HepG2 (cell line): ENCODE measurements at regions not wholly inside any gene's neighbourhood (a gene's known extent, or its start where the extent isn't known, plus 50 kb on each side); places are given as distances from the start of the nearest gene placed in this dataset.

Experiments used
- ATAC-seq: fragments of 200-7000 bp; cut with Tn5 transposase; 3 replicates; pipeline ENCODE4 v1.9.1; 2020; ENCODE audit warnings: mild to moderate bottlenecking, moderate library complexity
- BruUV-seq: library from RNA; stranded (reverse); fragments of 400-500 nt; replicated peaks from 2 replicates; lab custom pipeline; 2021; lab: Mats Ljungman, UMichigan
- CTCF ChIA-PET: fragments of 300-600 bp; formaldehyde crosslinking; extraction: SDS; loops from one replicate; lab custom pipeline; 2021; ENCODE audit warnings: low total read pairs, inconsistent platforms, low intra/inter-chr PET ratio; lab: Yijun Ruan, JAX
- POLR2A ChIA-PET: fragments of 350-600 bp; sonication (Branson Sonifier 250); formaldehyde crosslinking; loops from one replicate; lab custom pipeline; 2020; ENCODE audit warnings: antibody characterized with exemption, inconsistent platforms; lab: Yijun Ruan, JAX
- DNase-seq: peaks from one replicate; pipeline ENCODE4 v3.0.0-alpha.2; 2015; ENCODE audit warnings: low spot score
- FAIRE-seq: peaks from 3 replicates; lab custom pipeline; 2011; peaks lifted over from hg19 to GRCh38; lab: Jason Lieb, UNC
- H2AFZ ChIP-seq: one replicate; pipeline ENCODE4 v1.6.1; 2011; ENCODE audit warnings: low read length, inconsistent platforms
- H3K27ac ChIP-seq: fragments of 300-600 bp; 3 replicates; pipeline ENCODE4 v1.8.0; 2011; ENCODE audit warnings: mixed run types, mild to moderate bottlenecking, mixed read lengths, low read length, inconsistent platforms; ENCODE audit not compliant: insufficient read depth; ENCODE audit errors: extremely low read length
- H3K27me3 ChIP-seq, 2 experiments: fragments of 200-600 bp in 1 of 2; 2 replicates in 1 of 2; 3 replicates in 1 of 2; pipeline versions ENCODE4 v1.6.0 to v1.8.0; 2011; ENCODE audit warnings: low read length in 2 of 2, mild to moderate bottlenecking in 2 of 2, moderate library complexity in 2 of 2, inconsistent platforms in 1 of 2; ENCODE audit not compliant: insufficient read depth in 2 of 2, control insufficient read depth in 1 of 2
- H3K36me3 ChIP-seq, 2 experiments: fragments of 200-600 bp in 1 of 2; replicated peaks in 1 of 2; 2 replicates in 1 of 2; 3 replicates in 1 of 2; pipeline versions ENCODE4 v1.5.1 to v1.8.0; 2011; ENCODE audit warnings: low read length in 2 of 2, inconsistent platforms in 1 of 2; ENCODE audit not compliant: insufficient read depth in 2 of 2, control insufficient read depth in 1 of 2
- H3K4me1 ChIP-seq: 2 replicates; pipeline ENCODE4 v1.5.1; 2012; ENCODE audit warnings: low read length, inconsistent platforms; ENCODE audit not compliant: insufficient read depth
- H3K4me2 ChIP-seq: 2 replicates; pipeline ENCODE4 v1.6.0; 2011; ENCODE audit warnings: low read depth, low read length, inconsistent platforms
- H3K4me3 ChIP-seq, 3 experiments: fragments of 200-600 bp in 1 of 3; sonication (generic), shearing (Covaris generic) in 1 of 3; replicated peaks in 1 of 3; 2 replicates each; pipeline ENCODE4 v1.5.1; 2011 to 2016; ENCODE audit warnings: low read length in 3 of 3, inconsistent platforms in 2 of 3, low read depth in 2 of 3, mild to moderate bottlenecking in 2 of 3, control low read depth in 1 of 3, mixed read lengths in 1 of 3; ENCODE audit not compliant: insufficient read depth in 1 of 3
- H3K79me2 ChIP-seq: one replicate; pipeline ENCODE4 v1.6.1; 2011; ENCODE audit warnings: low read length, inconsistent platforms; ENCODE audit not compliant: insufficient read depth
- H3K9ac ChIP-seq: 2 replicates; pipeline ENCODE4 v1.6.0; 2011; ENCODE audit warnings: mild to moderate bottlenecking, low read depth, low read length, inconsistent platforms; ENCODE audit not compliant: insufficient read depth
- H3K9me3 ChIP-seq: 2 replicates; pipeline ENCODE4 v1.5.1; 2012; ENCODE audit warnings: mild to moderate bottlenecking, low read length
- H4K20me1 ChIP-seq: 2 replicates; pipeline ENCODE4 v1.6.0; 2011; ENCODE audit warnings: inconsistent platforms, mild to moderate bottlenecking, low read length, moderate library complexity; ENCODE audit not compliant: insufficient read depth
- FOXO4 ChIP-seq: sonication (generic); formaldehyde crosslinking; conservative IDR thresholded peaks from 2 replicates; pipeline ENCODE4 v1.8.1; 2023; ENCODE audit warnings: missing genetic modification reagents
- KAT8 ChIP-seq: IDR thresholded peaks from 2 replicates; pipeline ENCODE4 v1.6.1; 2016; ENCODE audit warnings: missing genetic modification reagents, missing compliant biosample characterization
- ZFP36L1 ChIP-seq: sonication (generic); formaldehyde crosslinking; IDR thresholded peaks from 2 replicates; pipeline ENCODE4 v1.8.0; 2022; ENCODE audit warnings: mild to moderate bottlenecking, missing genetic modification reagents, moderate library complexity
- ZNF3 ChIP-seq: IDR thresholded peaks from 2 replicates; pipeline ENCODE4 v1.7.0; 2017; ENCODE audit warnings: inconsistent platforms
- ZNF747 ChIP-seq: sonication (generic); formaldehyde crosslinking; IDR thresholded peaks from 2 replicates; pipeline ENCODE4 v1.8.1; 2023; ENCODE audit warnings: missing genetic modification reagents, mild to moderate bottlenecking, borderline replicate concordance
- ZNF782 ChIP-seq: sonication (generic); formaldehyde crosslinking; IDR thresholded peaks from 2 replicates; pipeline ENCODE4 v1.4.0; 2020; ENCODE audit warnings: missing genetic modification reagents, mild to moderate bottlenecking, borderline replicate concordance
- WGBS: methylation state at CpG from one replicate; pipeline ENCODE4 v1.1.6; 2017; ENCODE audit warnings: low lambda C conversion rate; 5-methylcytosine and 5-hydroxymethylcytosine counted together
- in situ Hi-C: cut with HindIII; loops from 2 replicates; pipeline ENCODE4 v1.10.0; 2017; ENCODE audit warnings: low pct_unique_long_range_greater_than_20kb; ENCODE audit not compliant: extremely low pct_ligation_motif_present
- intact Hi-C: fragments of 100-400 bp; cut with micrococcal nuclease; formaldehyde crosslinking; loops from one replicate; pipeline ENCODE4 v1.10.0; 2022; ENCODE audit not compliant: unreplicated experiment
- TF ChIP-seq, protein P1 (sequence below): sonication (generic); formaldehyde crosslinking; IDR thresholded peaks from 2 replicates; pipeline ENCODE4 v1.8.0; 2022; ENCODE audit warnings: missing genetic modification reagents, mild to moderate bottlenecking, borderline replicate concordance
- TF ChIP-seq, protein P2 (sequence below): sonication (generic); formaldehyde crosslinking; IDR thresholded peaks from 2 replicates; pipeline ENCODE4 v1.8.0; 2022; ENCODE audit warnings: missing genetic modification reagents, low read depth, mild to moderate bottlenecking, borderline replicate concordance
- TF ChIP-seq, protein P3 (sequence below): sonication (generic); formaldehyde crosslinking; IDR thresholded peaks from 2 replicates; pipeline ENCODE4 v1.4.0; 2020; ENCODE audit warnings: missing genetic modification reagents, borderline replicate concordance

DNA sequence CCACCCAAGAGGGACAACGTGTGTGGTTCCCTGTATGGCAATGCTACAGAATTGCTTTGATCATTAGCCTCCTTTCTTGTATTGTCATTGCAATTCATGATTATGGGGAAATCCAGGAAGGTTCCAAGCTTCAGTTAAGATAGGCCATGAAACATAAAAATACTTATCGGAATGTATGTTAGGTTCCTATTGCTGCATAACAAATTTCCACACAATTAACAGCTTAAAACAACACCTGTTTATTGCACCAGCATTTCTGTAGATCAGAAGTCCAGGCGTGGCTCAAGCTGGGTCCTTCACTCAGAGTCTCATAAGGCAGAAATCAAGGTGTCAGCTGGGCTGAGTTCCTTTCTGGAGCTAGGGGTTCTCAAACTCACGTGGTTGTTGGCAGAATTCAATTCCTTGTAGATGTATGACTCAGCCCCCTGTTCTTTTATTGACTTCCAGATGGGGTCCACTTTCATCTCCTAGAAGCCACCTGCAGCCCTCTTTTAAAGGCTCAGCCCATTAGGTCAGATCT, 365.6 kb upstream of the TMPO start:
- intact Hi-C loops: no loop called here
- TF ChIP-seq ZNF782 (CRISPR knock-in tag) (no peak), FOXO4 (CRISPR knock-in tag) (no peak), KAT8 (CRISPR knock-in tag) (no peak), ZNF3 (CRISPR knock-in tag) (no peak), ZNF747 (CRISPR knock-in tag) (no peak), ZFP36L1 (no peak)
- TF ChIP-seq, protein P1, sequence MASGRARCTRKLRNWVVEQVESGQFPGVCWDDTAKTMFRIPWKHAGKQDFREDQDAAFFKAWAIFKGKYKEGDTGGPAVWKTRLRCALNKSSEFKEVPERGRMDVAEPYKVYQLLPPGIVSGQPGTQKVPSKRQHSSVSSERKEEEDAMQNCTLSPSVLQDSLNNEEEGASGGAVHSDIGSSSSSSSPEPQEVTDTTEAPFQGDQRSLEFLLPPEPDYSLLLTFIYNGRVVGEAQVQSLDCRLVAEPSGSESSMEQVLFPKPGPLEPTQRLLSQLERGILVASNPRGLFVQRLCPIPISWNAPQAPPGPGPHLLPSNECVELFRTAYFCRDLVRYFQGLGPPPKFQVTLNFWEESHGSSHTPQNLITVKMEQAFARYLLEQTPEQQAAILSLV (CRISPR knock-in tag): no peak
- TF ChIP-seq, protein P2, sequence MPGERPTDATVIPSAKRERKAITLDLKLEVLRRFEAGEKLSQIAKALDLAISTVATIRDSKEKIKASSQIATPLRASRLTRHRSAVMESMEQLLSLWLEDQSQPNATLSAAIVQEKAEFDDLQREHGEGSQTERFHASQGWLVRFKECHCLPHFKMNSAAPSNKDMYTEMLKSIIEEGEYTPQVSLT (CRISPR knock-in tag): no peak
- TF ChIP-seq, protein P3, sequence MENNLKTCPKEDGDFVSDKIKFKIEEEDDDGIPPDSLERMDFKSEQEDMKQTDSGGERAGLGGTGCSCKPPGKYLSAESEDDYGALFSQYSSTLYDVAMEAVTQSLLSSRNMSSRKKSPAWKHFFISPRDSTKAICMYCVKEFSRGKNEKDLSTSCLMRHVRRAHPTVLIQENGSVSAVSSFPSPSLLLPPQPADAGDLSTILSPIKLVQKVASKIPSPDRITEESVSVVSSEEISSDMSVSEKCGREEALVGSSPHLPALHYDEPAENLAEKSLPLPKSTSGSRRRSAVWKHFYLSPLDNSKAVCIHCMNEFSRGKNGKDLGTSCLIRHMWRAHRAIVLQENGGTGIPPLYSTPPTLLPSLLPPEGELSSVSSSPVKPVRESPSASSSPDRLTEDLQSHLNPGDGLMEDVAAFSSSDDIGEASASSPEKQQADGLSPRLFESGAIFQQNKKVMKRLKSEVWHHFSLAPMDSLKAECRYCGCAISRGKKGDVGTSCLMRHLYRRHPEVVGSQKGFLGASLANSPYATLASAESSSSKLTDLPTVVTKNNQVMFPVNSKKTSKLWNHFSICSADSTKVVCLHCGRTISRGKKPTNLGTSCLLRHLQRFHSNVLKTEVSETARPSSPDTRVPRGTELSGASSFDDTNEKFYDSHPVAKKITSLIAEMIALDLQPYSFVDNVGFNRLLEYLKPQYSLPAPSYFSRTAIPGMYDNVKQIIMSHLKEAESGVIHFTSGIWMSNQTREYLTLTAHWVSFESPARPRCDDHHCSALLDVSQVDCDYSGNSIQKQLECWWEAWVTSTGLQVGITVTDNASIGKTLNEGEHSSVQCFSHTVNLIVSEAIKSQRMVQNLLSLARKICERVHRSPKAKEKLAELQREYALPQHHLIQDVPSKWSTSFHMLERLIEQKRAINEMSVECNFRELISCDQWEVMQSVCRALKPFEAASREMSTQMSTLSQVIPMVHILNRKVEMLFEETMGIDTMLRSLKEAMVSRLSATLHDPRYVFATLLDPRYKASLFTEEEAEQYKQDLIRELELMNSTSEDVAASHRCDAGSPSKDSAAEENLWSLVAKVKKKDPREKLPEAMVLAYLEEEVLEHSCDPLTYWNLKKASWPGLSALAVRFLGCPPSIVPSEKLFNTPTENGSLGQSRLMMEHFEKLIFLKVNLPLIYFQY (CRISPR knock-in tag): no peak

More for the DNA sequence above, 365.6 kb upstream of the TMPO start:
- Histone ChIP-seq H3K4me2 (no peak overlapping the region), H3K27me3 (no peaks in the 10 kb centered on the region; a peak in 1 of 5 replicates), H3K4me1 (no peaks in the 10 kb centered on the region), H3K79me2 (no peaks in the 10 kb centered on the region), H3K4me3 (no peak overlapping the region), H4K20me1 (no peaks in the 10 kb centered on the region), H3K27ac (no peak overlapping the region), H3K36me3 (no peaks in the 10 kb centered on the region), H2AFZ (no peak overlapping the region), H3K9me3 (no peaks in the 10 kb centered on the region), H3K9ac (no peak overlapping the region)
- no peak for ATAC-seq
- in situ Hi-C loops: no loop called here
- no TSS peak for BruUV-seq
- CTCF ChIA-PET: no interaction called here
- POLR2A ChIA-PET: no interaction called here
- DNase-seq: no peak
- no peak for FAIRE-seq
- WGBS: 27% methylated on average over 4 of the region's 4 CpGs
